Heart left ventricle (tissue), 16 donors: ENCODE measurements at regions not wholly inside any gene's neighbourhood (a gene's known extent, or its start where the extent isn't known, plus 50 kb on each side); places are given as distances from the start of the nearest gene placed in this dataset.

Experiments used
- ATAC-seq, 4 donors: fragments of 200-7000 bp; cut with Tn5 transposase; one replicate each; pipeline ENCODE4 v1.9.1; 2020 to 2022; ENCODE audit warnings: moderate library complexity in 4 of 4, mild to moderate bottlenecking in 3 of 4, moderate number of reproducible peaks in 1 of 4
- DNase-seq, 5 donors: peaks; one replicate each; pipeline ENCODE4 v3.0.0-alpha.2; 2020
- H3K27ac ChIP-seq, 12 donors: fragments of 200-600 bp; sonication (generic) in 4 of 12; one replicate each; pipeline versions ENCODE4 v1.5.0 to v1.8.0; 2016 to 2022; ENCODE audit warnings: mild to moderate bottlenecking in 2 of 12
- H3K27me3 ChIP-seq, 9 donors: fragments of 200-600 bp; sonication (generic) in 2 of 9; one replicate each; pipeline versions ENCODE4 v1.5.1 to v1.8.0; 2016 to 2022; ENCODE audit warnings: mild to moderate bottlenecking in 3 of 9
- H3K36me3 ChIP-seq, 9 donors: fragments of 200-600 bp; sonication (generic) in 2 of 9; one replicate each; pipeline versions ENCODE4 v1.5.0 to v1.8.0; 2018 to 2022; ENCODE audit warnings: mild to moderate bottlenecking in 2 of 9
- H3K4me1 ChIP-seq, 12 donors: fragments of 200-600 bp; sonication (generic) in 4 of 12; one replicate each; pipeline versions ENCODE4 v1.5.0 to v1.8.0; 2016 to 2022; ENCODE audit warnings: mild to moderate bottlenecking in 3 of 12
- H3K4me3 ChIP-seq, 12 donors: fragments of 200-600 bp; sonication (generic) in 4 of 12; one replicate each; pipeline versions ENCODE4 v1.5.0 to v1.8.0; 2017 to 2022; ENCODE audit warnings: mild to moderate bottlenecking in 9 of 12, moderate library complexity in 4 of 12
- H3K9me3 ChIP-seq, 12 donors: fragments of 200-600 bp; sonication (generic) in 4 of 12; one replicate each; pipeline versions ENCODE4 v1.5.0 to v1.8.0; 2016 to 2022; ENCODE audit warnings: mild to moderate bottlenecking in 1 of 12
- CTCF ChIP-seq, 12 donors: fragments of 200-600 bp; sonication (generic) in 4 of 12; IDR thresholded peaks; one replicate each; pipeline versions ENCODE4 v1.5.0 to v1.8.0; 2018 to 2022; ENCODE audit warnings: antibody characterized with exemption in 12 of 12, mild to moderate bottlenecking in 5 of 12
- POLR2A ChIP-seq, 2 donors: fragments of 450-650 bp; IDR thresholded peaks; one replicate each; pipeline ENCODE4 v1.6.1; 2017; ENCODE audit warnings: antibody characterized with exemption in 2 of 2, mild to moderate bottlenecking in 2 of 2, moderate library complexity in 2 of 2
- WGBS, 4 donors: extraction: QIAGEN DNeasy Blood & Tissue Kit in 2 of 4; methylation state at CpG; one replicate each; pipeline versions ENCODE4 v1.1.5 to v1.1.7; 2013 to 2018; 5-methylcytosine and 5-hydroxymethylcytosine counted together
- intact Hi-C, 10 donors: fragments of 100-400 bp; cut with DNase I; formaldehyde crosslinking; loops; one replicate each; pipeline versions ENCODE4 v1.11.1 to v1.14.2; 2022
- donor health status: ischemic (EF 13 %, LVEDD 7.1; RV severe dilation, severe dysfunction).
- donor health status: healthy with polysubstance abuse.
- donor health status: DM: no; HTN: yes; CAD: no.
- donor health status: DM: no; HTN: no; CAD: no.
- donor health status: ischemic (EF 25% LVEDD 6.9; RV normal size, moderate dysfunction).
- donor health status: ischemic (EF 25% LVEDD 5.7; RV mildly dilated, moderate dysfunction).
- donor health status: healthy.
- donor health status: DM: yes; HTN: yes; CAD: no.
- donor health status: ischemic (EF 35%, LVEDD 5.7; RV mildly dilated, moderate dysfunction).
- donor health status: nonischemic (EF 11% LVEDD 7.7; RV severe dilation, severe dysfunction).
- donor health status: DM: yes; HTN: yes; CAD: no.
- donor health status: PGD.
- donor health status: ischemic (EF 29% LVEDD 5.4; RV normal size, mild dysfunction).
- donor health status: nonischemic (EF 23%, LVEDD 6.1; RV moderate dilation, normal function).

GRCh38 chr2:47652061-47652690 lies 81.4 kb upstream of the KCNK12 start:
- intact Hi-C loops, result no loop called here
- H3K4me3 ChIP-seq, result no peak overlapping the region

GRCh38 chr2:47651296-47651695 lies 80.5 kb upstream of the KCNK12 start:
- Histone ChIP-seq H3K27ac (no peak overlapping the region), H3K4me1 (peaks cover 0 to 5% (median 0%) of the 10 kb centered on the region in 12 donors), H3K9me3 (no peaks in the 10 kb centered on the region), H3K27me3 (peaks cover 0 to 8% (median 0%) of the 10 kb centered on the region in 9 donors), H3K36me3 (no peaks in the 10 kb centered on the region), H3K4me3 (no peak overlapping the region)
- ATAC-seq (no peak), DNase-seq (no peak)
- 56 to 66% (median 60%) methylated on average over 5 of the region's 5 CpGs for WGBS, 4 donors
- intact Hi-C loops, result no loop called here
- TF ChIP-seq POLR2A (IDR thresholded peaks at IDR 0.05) (no peak), CTCF (IDR thresholded peaks at IDR 0.05) (no peak)

More at GRCh38 chr2:47652061-47652690, 81.4 kb upstream of the KCNK12 start:
- H3K27me3 ChIP-seq, result peaks cover 0 to 8% (median 0%) of the 10 kb centered on the region in 9 donors
- WGBS, 4 donors, result 87 to 91% (median 89%) methylated on average over 10 of the region's 10 CpGs
- TF ChIP-seq CTCF (IDR thresholded peaks at IDR 0.05) (no peak), POLR2A (IDR thresholded peaks at IDR 0.05) (no peak)
- DNase-seq, result no peak
- peaks cover 0 to 5% (median 0%) of the 10 kb centered on the region in 12 donors for H3K4me1 ChIP-seq
- H3K36me3 ChIP-seq, result no peaks in the 10 kb centered on the region
- H3K9me3 ChIP-seq, result no peaks in the 10 kb centered on the region
- no peak overlapping the region for H3K27ac ChIP-seq
- ATAC-seq, result no peak

- 80 to 85% (median 84%) methylated on average over 8 to 9 of the region's 9 CpGs for WGBS, 4 donors
- peaks cover 0 to 8% (median 0%) of the 10 kb centered on the region in 9 donors for H3K27me3 ChIP-seq
- TF ChIP-seq CTCF (IDR thresholded peaks at IDR 0.05) (no peak), POLR2A (IDR thresholded peaks at IDR 0.05) (no peak)
- H3K4me1 ChIP-seq, result peaks cover 0 to 5% (median 0%) of the 10 kb centered on the region in 12 donors
- no peaks in the 10 kb centered on the region for H3K36me3 ChIP-seq
- H3K9me3 ChIP-seq, result no peaks in the 10 kb centered on the region
- DNase-seq, result no peak
- H3K27ac ChIP-seq, result no peak overlapping the region
- intact Hi-C loops, result no loop called here
- H3K4me3 ChIP-seq, result no peak overlapping the region
- no peak for ATAC-seq
Observed at GRCh38 chr2:47650001-47650535, 79.3 kb upstream of the KCNK12 start.

- ATAC-seq, result no peak
- no peaks in the 10 kb centered on the region for H3K9me3 ChIP-seq
- H3K36me3 ChIP-seq, result no peaks in the 10 kb centered on the region
- peaks cover 0 to 6% (median 0%) of the 10 kb centered on the region in 12 donors for H3K4me1 ChIP-seq
- TF ChIP-seq POLR2A (IDR thresholded peaks at IDR 0.05) (no peak), CTCF (IDR thresholded peaks at IDR 0.05) (no peak)
- intact Hi-C loops, result no loop called here
- DNase-seq, result no peak
- 40 to 78% (median 67%) methylated on average over 1 of the region's 1 CpG for WGBS, 4 donors
- H3K27me3 ChIP-seq, result no peaks in the 10 kb centered on the region
- no peak overlapping the region for H3K27ac ChIP-seq
- no peak overlapping the region for H3K4me3 ChIP-seq
Observed at GRCh38 chr2:47645246-47645645, 74.5 kb upstream of the KCNK12 start.
